Suprapubic skin (tissue), 4 donors: ENCODE measurements at regions not wholly inside any gene's neighbourhood (a gene's known extent, or its start where the extent isn't known, plus 50 kb on each side); places are given as distances from the start of the nearest gene placed in this dataset.
A peak's percentile ranks its signal among the peaks of the same experiment; 100 is the strongest.

ENCODE experiments used
- CTCF ChIP-seq, 2 donors: fragments of 200-600 bp in 1 of 2; fragments of 450-650 bp in 1 of 2; sonication (generic) in 1 of 2; IDR thresholded peaks; one replicate each; pipeline ENCODE4 v1.5.1; 2016 to 2019; ENCODE audit warnings: antibody characterized with exemption in 2 of 2, mild to moderate bottlenecking in 1 of 2, moderate library complexity in 1 of 2
- EP300 ChIP-seq: sonication (generic); formaldehyde crosslinking; IDR thresholded peaks from one replicate; pipeline ENCODE4 v1.6.1; 2017; ENCODE audit warnings: antibody characterized with exemption
- POLR2A ChIP-seq, 2 donors: fragments of 450-650 bp; IDR thresholded peaks; one replicate each; pipeline ENCODE4 v1.6.1; 2017; ENCODE audit warnings: antibody characterized with exemption in 2 of 2, mild to moderate bottlenecking in 2 of 2, moderate library complexity in 2 of 2
- POLR2AphosphoS5 ChIP-seq, 3 donors: sonication (generic); formaldehyde crosslinking; IDR thresholded peaks; one replicate each; pipeline ENCODE4 v1.6.1; 2017; ENCODE audit warnings: antibody characterized with exemption in 3 of 3

- peak in 1 of 2 donors; percentile 11 for TF ChIP-seq CTCF (IDR thresholded peaks at IDR 0.05)
- no peak for TF ChIP-seq POLR2A (IDR thresholded peaks at IDR 0.05)
- no peak for TF ChIP-seq EP300
- TF ChIP-seq POLR2AphosphoS5 (IDR thresholded peaks at IDR 0.05) = no peak
These were observed 74.4 kb upstream of the TTC34 start for GRCh38 chr1:2875707-2876561.
